ENCODE measurements at regions not wholly inside any gene's neighbourhood (a gene's known extent, or its start where the extent isn't known, plus 50 kb on each side); places are given as distances from the start of the nearest gene placed in this dataset.

DNA sequence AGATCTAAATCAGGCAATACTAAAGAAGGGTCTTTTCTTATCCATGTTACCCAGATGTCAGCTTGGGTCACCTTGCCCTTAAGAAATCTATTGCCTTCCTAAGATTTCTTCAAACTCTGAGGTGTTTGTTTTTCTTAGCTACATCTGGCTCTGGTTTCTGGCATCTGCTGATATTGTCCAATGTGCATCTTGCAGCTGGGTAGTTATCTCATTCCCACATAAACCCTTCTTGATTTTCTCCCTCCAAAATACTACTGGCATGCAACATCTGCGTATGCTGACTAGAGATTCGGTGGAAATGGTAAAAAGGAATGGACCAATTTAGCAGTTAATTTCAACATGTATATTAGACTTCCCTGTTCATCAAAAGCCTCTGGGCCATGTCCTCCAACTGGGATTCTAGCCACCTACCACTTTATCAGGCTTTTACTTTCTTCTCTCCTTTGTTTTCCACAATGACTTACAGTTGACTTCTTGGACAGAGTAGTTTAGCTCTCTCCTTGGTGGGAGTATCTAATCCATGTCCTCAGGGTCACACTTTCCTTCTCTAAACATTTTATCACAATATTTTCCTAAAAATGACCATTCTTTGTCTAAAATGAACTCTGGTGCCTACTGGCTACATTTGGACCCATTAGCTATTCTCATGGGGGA lies 324.8 kb upstream of the FAR2 start:
- no peak for DNase-seq (ENCODE audit: low spot score)

DNA sequence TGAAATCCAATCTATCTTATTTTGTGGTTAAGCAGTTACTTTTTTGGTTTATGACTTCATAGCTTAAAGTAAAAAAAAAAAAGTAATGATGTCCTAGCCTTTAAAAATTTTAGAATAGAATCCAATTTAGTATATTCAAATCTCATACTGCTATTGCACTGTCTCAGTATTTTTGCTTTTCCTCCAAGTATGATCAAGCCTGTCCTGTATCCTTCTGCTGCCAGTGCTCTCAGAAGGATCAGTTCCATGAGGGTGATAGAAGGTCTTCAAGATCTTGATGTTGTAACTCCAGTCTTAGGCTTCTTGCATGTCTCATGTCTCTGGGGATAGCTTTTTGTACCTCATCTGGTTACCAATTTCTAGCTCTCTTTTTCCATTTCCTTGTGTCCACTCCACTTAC lies 324.2 kb upstream of the FAR2 start:
- no peak for DNase-seq (ENCODE audit: low spot score)

DNA sequence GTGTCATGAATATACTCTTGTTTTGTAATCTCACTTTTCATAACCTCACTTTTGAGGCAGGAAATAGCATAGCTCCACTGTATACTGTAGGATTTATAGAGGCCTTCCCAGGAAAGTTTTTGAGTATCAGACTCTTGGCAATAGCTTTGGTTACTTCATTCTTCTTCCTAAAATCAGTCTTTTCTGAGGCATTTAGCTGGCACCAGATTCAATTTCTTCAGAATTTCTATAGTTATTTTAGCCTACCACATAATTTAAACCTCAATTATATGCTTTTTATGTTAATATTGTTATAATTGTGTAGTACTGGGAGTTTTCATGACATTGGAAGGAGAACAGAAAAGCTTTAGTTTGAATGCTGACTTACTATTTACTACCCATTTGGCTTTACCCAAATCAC lies 322.3 kb upstream of the FAR2 start:
- DNase-seq (ENCODE audit: low spot score) = no peak

DNA sequence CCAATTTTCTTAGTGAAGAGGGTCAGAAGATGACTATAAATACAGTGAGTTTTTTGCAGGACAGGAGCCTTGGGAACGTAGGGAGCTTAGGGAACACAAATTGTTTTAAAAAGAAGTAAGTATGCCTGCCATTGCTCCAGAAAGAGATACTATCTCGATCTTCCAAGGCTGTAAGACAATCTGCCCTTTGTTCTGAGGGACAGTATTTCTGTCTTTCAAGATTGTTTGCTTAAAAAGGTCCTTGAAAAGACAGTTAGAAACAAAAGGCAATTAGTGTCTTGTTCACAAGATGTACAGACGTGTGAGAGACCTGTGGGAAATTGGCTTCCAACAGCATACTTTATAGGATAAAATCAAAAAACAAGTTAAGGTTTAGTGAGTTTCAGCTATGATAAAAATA lies 321.2 kb upstream of the FAR2 start:
- no peak for DNase-seq (ENCODE audit: low spot score)

DNA sequence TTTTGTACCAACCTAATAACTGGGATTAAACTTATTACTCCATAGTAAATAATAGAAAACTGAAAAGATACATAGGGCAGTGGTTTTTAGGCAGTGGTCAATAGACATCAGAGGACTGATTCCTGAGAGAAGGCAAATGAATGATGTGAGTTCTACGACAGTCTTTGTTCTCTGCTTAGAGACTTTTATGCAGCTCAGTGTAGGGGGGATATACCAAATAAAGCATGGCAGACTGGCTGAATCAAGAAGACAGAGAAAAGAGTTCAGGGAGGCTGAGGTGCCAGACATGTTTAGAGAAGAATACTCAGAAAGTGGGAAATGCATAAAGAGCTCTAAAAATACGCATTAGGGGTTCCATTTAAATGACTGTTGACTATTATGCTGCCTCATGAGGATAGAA lies 320.8 kb upstream of the FAR2 start:
- no peak for DNase-seq (ENCODE audit: low spot score)

DNA sequence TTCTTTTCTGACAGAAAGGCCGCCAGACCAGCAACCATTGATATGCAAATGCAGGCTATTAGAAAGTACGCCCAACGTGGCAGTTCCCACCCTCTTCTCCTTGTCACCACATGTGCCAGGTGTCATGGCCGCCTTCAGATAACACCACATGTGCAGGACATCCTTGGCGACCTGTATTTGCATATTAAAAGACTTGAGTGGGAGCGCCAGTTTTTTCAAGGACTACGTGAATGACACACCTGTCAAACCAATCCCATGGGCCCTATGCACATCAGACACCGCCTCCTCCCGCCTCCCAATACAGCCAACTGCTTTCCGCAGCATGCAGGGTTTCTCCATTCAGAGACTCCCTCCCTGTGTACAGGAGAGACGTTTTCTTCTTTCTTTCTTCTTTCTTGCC lies 318.6 kb upstream of the FAR2 start:
- DNase-seq (ENCODE audit: low spot score) = no peak

DNA sequence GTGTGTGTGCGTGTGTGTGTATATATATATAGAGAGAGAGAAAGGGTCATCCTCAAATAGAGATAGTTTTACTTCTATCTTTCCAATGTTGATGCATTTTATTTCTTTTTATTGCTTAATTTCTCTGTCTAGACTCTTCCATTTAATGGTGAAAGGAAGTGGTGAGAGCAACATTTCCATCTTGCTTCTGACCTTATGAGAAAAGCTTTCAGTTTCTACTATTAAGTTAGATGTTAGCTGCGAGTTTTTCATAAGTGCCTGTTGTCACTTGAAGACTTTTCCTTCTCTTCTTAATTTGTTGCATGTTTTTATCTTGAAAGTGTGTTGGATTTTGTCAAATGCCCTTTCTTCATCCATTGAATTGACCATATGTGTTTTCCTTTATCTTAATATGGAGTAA lies 304.4 kb upstream of the FAR2 start:
- no peak for DNase-seq (ENCODE audit: low spot score)

DNA sequence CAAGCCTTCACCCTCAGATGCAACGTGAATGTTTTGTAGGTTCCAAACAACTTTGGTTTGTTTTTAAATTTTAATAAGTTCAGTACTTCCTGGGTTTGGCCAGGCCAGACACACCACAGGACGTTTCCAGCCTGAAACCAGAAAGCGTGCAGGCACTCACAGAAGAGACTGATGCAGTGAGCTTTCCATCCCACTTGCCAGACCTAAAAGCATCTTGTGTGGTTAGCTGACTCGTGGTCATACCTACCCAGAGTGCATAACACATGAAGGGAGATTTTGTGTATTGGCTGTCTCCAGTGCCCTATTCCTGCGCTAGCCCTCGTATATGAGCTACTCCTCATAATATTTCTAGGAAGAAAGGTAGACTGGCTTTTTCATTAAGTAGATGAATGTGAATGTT lies 297.3 kb upstream of the FAR2 start:
- DNase-seq (ENCODE audit: low spot score) = no peak

DNA sequence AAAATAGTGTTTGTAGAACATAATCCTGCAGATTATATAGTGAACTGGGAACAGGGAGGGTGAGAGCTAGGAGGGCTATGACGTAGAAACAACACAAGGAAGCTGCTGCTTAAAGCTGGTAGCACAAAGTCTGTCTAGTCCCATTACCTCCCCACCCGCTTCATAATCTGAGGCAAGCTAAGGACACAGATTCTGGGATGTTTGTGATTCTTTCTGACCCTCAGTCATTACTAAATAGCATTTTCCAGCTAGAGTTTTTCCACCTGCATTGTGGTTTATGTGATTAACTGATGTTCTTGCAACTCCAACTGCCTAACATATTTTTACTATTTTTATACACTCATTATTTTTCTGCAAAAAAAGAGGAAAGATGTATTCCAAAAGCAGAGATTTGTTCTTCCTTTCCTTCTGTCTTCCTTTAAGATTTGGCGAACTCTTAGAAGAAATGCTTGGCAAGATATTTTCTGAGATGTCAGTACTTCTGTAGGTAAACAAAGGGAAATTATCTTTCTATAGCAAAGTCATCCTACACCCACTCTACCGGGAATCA lies 293.2 kb upstream of the FAR2 start:
- DNase-seq (ENCODE audit: low spot score) = no peak

DNA sequence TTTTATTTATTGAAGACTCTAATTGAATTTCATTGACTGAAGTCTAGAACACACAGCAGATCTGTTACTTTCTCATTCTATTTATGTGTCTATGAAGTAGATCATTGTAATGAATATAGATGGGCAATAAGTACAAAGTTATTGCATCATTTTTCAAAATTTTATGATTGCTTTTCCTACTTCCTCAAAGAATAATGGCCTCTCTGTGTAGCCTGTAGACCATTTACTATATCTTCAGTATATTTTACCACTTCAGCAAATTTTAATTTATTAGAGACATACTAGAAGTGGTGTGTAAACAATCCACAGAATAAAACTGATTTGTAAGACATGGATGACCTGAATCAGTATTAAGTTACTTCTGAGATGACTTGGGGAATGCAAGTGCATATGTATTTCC lies 291.7 kb upstream of the FAR2 start:
- DNase-seq (ENCODE audit: low spot score) = no peak

DNA sequence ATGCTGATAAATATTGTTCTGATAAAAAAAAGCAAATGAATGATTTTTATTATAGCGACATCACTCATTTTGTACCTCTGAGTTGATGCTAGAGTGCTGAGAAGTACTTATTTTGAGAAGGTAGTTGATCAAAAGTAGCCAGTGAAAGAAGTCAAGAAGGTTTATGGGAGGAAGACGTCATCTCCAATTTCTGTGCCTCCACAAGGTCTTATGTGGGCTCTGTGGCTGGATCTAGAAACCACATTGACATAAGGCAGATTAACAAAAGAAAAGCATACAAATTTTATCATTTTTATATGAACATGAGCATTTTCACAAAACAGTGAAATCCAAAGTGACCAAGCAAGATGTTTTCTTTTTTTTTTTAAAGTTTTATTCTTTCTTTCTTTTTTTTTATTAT lies 289.5 kb upstream of the FAR2 start:
- DNase-seq (ENCODE audit: low spot score) = no peak

DNA sequence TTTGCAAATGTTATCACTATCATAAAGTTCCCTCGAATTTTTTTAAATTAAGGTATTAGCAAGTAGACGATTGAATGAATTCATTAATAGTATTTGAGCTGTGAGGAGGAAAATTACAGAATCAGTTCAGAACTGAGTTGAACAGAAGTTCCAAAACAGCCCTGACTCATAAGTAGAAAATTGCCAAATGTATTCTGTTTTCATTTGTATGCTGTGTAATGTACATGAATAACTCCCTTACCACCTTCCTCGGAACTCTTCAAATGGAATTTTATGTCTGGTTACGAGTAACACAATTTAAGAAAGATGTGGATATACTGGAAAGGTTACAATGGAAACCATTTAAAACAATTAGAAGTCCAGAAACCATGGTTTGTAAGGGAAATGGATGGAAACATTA lies 283.3 kb upstream of the FAR2 start:
- no peak for DNase-seq (ENCODE audit: low spot score)

DNA sequence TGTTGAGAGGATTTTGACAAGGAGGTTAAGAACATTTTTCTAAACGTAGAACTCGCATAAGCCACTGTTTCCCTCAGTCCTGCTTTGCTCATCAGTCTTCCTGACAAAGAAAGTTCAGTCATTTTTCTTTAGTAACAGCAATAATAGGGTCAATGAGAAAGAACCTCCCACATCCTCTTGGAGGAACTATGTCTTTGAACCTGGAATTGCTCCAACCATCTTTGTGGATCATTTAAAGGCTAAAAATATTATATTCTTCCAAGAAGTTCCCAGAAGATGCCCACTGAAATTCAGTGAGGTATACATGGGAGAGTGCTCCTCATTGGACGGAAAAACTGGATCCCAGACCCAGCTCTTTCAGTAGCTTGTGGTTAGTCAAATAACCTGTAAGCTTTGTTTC lies 282.8 kb upstream of the FAR2 start:
- no peak for DNase-seq (ENCODE audit: low spot score)

DNA sequence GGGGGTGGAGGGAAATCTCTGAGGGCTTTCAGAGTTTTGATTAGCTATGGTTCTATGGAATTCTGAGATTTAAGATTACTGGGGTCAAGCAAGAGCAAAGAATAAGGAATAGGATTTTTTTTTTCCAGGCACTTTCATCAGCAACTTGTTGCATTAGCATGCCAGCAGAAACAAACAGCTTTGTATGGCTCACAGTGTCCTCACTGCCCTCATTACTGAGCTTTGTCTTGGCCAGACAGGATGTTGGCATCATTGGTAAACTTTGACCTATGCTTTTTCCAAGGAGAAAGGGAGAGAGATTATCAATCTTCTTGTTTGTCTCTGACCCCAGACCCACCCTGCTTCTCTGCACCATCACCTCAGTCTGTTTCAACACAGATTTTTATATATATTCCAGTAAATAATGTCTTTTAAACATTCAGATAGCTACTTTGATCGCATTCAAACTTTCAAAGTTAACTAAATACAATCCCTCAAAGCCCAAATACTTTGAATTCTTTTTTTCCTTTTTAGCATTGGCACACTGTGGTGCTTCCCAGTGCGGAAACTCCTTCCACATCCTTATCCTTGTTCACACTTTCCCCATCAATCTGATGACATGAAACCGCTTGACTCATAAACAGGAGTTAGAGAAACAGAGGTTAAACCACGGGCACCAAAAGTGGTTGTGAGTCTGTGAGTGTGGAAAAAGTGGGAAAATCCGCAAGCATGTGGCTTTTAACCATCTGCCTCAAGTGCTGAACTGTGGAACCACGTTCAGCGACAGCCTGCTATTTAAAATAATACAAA lies 282.2 kb upstream of the FAR2 start:
- DNase-seq (ENCODE audit: low spot score) = no peak

DNA sequence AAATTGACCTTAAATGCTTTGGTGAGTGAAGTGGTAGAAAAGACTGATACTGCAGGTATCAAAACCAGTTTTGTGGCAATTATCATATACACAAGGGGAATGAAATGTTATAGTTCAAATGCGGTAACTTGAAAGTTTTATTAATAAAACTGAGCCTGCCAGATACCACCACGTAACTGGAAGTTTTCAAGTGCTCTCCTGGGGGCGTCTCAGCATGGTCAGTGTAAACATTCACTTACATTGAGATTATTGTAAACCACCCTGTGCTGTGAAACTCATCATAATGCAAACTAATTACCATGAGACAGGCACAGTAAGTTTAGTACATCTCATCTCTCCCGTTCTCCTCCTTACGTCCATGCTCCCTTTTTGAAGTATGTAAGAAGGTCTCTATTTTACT lies 280.7 kb upstream of the FAR2 start:
- no peak for DNase-seq (ENCODE audit: low spot score)

DNA sequence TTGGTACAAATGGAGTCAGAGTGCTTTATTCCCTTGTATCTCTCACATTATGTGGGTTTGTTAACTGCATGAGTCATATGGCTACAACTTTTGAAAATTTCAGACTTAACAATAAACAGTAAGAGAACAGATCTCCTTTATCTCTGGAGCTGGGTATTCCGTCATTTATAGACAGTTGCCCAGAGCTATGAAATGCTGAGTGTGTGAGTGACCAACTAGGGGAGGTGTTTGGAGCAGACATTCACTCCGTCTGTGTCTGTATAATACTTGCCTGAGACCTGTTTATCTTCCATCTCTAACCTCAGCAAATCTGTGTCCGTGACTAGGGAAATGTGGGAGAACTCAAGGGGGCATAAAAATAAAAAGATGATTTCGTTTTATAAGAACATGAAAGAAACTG lies 279.9 kb upstream of the FAR2 start:
- no peak for DNase-seq (ENCODE audit: low spot score)

DNA sequence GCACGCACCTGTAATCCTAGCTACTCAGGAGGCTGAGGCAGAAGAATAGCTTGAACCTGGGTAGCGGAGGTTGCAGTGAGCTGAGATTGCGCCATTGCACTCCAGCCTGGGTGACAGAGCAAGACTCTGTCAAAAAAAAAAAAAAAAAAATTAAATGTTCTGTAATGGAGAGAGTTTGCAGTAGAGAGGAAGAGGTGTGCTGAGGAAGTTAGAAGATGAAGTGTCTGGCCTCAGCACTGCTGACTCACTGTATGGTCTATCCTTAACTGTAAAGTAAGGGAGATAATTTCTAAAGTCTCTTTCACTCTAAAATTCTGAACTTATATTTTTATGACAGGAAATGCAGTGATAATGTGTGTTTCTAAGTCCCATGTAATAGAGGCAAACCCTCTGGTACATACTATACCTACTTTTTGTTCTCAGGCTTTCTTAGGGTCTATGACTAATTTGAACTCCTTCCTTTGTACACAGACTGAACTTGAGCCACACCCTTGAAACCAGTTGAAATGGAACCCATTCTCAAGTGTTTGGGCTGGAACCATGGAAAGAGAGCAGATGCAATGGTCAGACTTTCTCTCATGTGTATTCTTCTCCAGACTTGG lies 278.1 kb upstream of the FAR2 start:
- DNase-seq (ENCODE audit: low spot score) = no peak

DNA sequence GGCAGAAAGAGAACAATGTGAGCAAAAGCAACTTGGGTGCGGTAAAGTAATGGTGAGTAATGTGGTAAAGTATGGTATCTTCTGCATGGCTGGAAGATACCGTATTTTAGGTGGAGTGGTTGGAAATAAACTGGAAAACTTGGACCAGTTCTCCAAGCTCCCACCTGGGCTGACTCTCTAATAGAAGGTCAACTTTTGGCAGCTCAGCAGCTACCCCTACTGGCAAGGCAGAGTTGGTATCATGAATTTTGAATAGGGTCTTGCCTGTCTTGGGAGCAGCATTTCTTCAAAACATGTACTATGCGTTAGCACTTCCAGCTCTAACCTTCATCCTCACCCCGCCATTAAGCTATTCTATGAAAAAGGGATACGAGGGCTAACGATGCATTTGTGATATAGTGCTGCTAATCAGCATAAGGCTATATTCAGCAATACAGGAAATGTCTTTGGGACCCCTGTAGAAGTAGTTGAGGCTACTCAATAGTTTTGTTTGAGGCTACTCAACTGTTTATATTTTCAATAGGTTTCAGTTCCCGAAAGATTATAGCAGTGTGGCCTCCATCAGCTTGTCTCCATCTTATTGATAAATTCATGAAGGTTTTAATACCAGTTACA lies 276.3 kb upstream of the FAR2 start:
- no peak for DNase-seq (ENCODE audit: low spot score)

DNA sequence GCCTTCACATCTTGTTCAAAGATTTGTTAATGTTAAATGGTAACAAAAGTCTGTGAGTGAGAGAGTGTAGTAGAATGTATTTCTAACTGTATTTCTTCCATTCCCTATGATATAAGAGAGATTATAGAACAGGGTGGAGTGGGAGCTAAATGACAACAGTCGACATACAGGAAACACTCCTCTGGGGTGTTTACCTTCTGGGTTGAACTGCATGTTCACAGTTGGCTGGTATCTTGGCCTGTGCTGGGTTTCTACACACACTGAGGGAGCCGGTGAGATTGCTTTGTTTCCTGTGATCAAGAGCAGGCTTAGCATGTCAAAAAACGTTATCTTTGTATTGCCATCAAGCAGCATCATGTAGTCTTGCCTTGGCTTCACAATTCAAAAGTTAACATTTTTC lies 274.3 kb upstream of the FAR2 start:
- no peak for DNase-seq (ENCODE audit: low spot score)

DNA sequence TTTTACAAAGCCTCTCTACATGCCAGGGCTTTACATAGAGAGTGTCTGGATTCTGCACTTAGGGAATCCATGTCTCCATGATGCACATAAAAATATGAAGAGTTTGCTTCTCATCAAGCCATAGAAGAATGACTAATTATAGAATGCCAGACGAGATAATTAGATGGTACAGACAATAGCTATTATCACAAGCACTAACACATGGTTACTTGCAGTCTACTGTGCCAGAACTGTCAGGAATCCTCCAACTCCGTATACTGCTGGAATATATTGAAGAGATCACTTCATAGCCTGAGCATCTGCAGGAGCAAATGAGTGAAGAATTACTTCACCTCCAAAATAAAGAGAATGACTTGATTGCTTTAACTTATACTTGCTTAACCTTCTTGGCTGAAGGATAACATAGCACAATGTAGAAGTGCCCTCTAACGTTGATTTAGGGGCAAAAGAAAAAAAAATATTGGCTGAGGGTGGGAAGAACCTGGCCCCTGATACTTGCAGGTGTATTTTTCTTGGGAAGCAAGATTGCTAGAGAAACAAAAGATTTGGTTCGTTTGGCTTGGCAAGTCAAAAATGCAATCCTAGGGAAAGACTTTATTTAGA lies 272.8 kb upstream of the FAR2 start:
- DNase-seq (ENCODE audit: low spot score) = no peak

DNA sequence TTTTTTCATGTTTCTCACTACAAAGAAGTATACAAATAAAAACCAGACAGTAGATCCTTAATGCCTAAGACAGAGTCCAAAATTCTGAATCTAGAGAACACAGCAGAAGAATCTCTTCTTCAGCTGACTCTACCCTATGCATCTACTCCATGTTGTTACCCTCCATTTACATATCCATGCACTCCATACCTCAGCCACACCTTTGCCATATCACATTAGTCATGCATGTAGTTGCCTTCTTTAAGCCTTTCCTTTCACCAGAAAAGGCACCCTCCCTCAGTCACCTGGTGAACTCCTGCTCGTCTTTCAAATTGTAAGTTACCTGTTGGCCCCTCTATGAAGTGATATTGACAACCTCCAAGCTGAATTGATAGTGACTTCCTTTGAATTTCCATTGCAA lies 271.2 kb upstream of the FAR2 start:
- DNase-seq (ENCODE audit: low spot score) = no peak

DNA sequence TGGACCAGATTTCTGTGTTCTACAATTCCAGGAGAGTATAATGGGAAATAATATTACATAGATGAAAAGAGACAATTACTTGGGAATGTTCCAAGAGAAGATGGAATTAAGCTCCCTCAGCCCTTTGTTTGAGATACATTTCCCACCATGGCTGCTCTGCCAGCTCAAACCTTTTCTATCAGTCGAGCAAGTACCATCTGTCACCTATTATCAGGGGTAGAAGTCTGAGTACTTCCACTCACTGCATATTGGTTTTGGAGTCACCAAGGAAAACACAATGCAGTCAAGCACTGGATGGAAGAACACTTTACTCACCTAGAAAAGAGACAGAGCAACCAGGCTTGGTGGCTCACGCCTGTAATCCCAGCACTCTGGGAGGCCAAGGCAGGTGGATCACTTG lies 270.4 kb upstream of the FAR2 start:
- DNase-seq (ENCODE audit: low spot score) = no peak

DNA sequence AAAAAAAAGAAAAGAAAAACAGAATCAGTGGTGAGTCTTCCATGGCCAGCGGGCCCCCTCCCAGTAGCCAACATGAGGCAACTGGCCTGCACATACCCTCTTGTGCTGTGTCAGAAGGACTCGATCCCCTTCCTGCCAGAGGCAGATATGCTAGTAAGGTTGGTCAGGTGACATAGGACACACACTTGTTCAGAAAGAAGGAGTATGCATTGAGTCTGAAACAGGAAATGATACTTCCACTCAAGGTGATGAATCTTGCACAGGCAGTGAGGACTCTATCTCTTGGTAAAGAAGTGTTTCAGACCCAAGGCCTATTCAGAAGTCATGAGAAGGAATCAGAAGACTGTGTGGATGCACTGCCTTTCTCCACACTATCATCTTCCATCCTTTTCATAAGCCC lies 269.7 kb upstream of the FAR2 start:
- no peak for DNase-seq (ENCODE audit: low spot score)
